ENCODE measurements at regions not wholly inside any gene's neighbourhood (a gene's known extent, or its start where the extent isn't known, plus 50 kb on each side); places are given as distances from the start of the nearest gene placed in this dataset.
"Not testable (repeated sequence)": the region's sequence is repeated elsewhere in the genome, so short reads cannot be mapped to it uniquely, and the experiment has no call there.

- no peaks in the 10 kb centered on the region for H3K36me3 Mint-ChIP-seq (ENCODE audit: low read depth)
- ChIA-PET CTCF (no interaction called here), POLR2A (no interaction called here)
- H3K9me3 Mint-ChIP-seq (ENCODE audit: low read depth) = peaks cover 15% of the 10 kb centered on the region
- no peaks in the 10 kb centered on the region for H3K27me3 Mint-ChIP-seq
- H3K27ac Mint-ChIP-seq = no peak overlapping the region
- ATAC-seq (no peak), DNase-seq (no peak)
- no peaks in the 10 kb centered on the region for H3K4me1 Mint-ChIP-seq
- no peak overlapping the region for H3K4me3 Mint-ChIP-seq
- intact Hi-C loops (cut with DNase I, micrococcal nuclease) = no loop called here
Observed at GRCh38 chr14:26289891-26290486, 307.8 kb downstream of the NOVA1 start.

GRCh38 chr14:26286913-26287205 lies 311.0 kb downstream of the NOVA1 start:
- Mint-ChIP-seq H3K36me3 (ENCODE audit: low read depth) (no peaks in the 10 kb centered on the region), H3K4me1 (no peaks in the 10 kb centered on the region), H3K27ac (no peak overlapping the region), H3K9me3 (ENCODE audit: low read depth) (peaks cover 8% of the 10 kb centered on the region), H3K4me3 (no peak overlapping the region), H3K27me3 (no peaks in the 10 kb centered on the region)
- ChIA-PET CTCF (interaction anchor here (0.6 kb wide), 1 partner anchor 1345 kb away, joined by 4 read pairs; no protein-coding TSS in a partner anchor), POLR2A (no interaction called here)
- DNase-seq (no peak), ATAC-seq (no peak)
- intact Hi-C loops (cut with DNase I, micrococcal nuclease) = no loop called here

GRCh38 chr14:26286081-26286912 lies 311.5 kb downstream of the NOVA1 start:
- CTCF ChIA-PET = interaction anchor here (0.6 kb wide), 1 partner anchor 1345 kb away, joined by 4 read pairs; no protein-coding TSS in a partner anchor
- POLR2A ChIA-PET = no interaction called here
- Mint-ChIP-seq H3K4me3 (no peak overlapping the region), H3K27me3 (no peaks in the 10 kb centered on the region), H3K9me3 (ENCODE audit: low read depth) (peaks cover 6% of the 10 kb centered on the region), H3K4me1 (no peaks in the 10 kb centered on the region), H3K27ac (no peak overlapping the region), H3K36me3 (ENCODE audit: low read depth) (no peaks in the 10 kb centered on the region)
- no peak for DNase-seq
- intact Hi-C loops (cut with DNase I, micrococcal nuclease) = no loop called here
- no peak for ATAC-seq

- DNase-seq = no peak
- no peak for ATAC-seq
- CTCF ChIA-PET = interaction anchor here (0.9 kb wide), 1 partner anchor 11 kb away, joined by 3 read pairs; no protein-coding TSS in a partner anchor
- no peak overlapping the region for H3K4me3 Mint-ChIP-seq
- intact Hi-C loops (cut with DNase I, micrococcal nuclease) = no loop called here
- H3K4me1 Mint-ChIP-seq = no peaks in the 10 kb centered on the region
- POLR2A ChIA-PET = no interaction called here
- no peaks in the 10 kb centered on the region for H3K27me3 Mint-ChIP-seq
- H3K9me3 Mint-ChIP-seq (ENCODE audit: low read depth) = peaks cover 10% of the 10 kb centered on the region
- no peaks in the 10 kb centered on the region for H3K36me3 Mint-ChIP-seq (ENCODE audit: low read depth)
- no peak overlapping the region for H3K27ac Mint-ChIP-seq
Observed at GRCh38 chr14:26282578-26282977, 315.3 kb downstream of the NOVA1 start.

GRCh38 chr14:26282011-26282410 lies 315.8 kb downstream of the NOVA1 start:
- POLR2A ChIA-PET = not testable (repeated sequence)

GRCh38 chr14:26281280-26281998 lies 316.4 kb downstream of the NOVA1 start:
- Mint-ChIP-seq H3K4me1 (no peaks in the 10 kb centered on the region), H3K27ac (no peak overlapping the region), H3K9me3 (ENCODE audit: low read depth) (peaks cover 10% of the 10 kb centered on the region), H3K4me3 (no peak overlapping the region), H3K36me3 (ENCODE audit: low read depth) (no peaks in the 10 kb centered on the region), H3K27me3 (no peaks in the 10 kb centered on the region)
- ChIA-PET CTCF (no interaction called here), POLR2A (no interaction called here)
- no peak for DNase-seq
- intact Hi-C loops (cut with DNase I, micrococcal nuclease) = no loop called here
- no peak for ATAC-seq

More at GRCh38 chr14:26282011-26282410, 315.8 kb downstream of the NOVA1 start:
- H3K4me3 Mint-ChIP-seq; H3K27ac Mint-ChIP-seq; H3K4me1 Mint-ChIP-seq; ATAC-seq; H3K36me3 Mint-ChIP-seq (ENCODE audit: low read depth); DNase-seq; H3K27me3 Mint-ChIP-seq; intact Hi-C loops (cut with DNase I, micrococcal nuclease); H3K9me3 Mint-ChIP-seq (ENCODE audit: low read depth): not testable (repeated sequence)
- CTCF ChIA-PET = interaction anchor here (0.9 kb wide), 1 partner anchor 11 kb away, joined by 3 read pairs; no protein-coding TSS in a partner anchor

- ATAC-seq (no peak), DNase-seq (no peak)
- intact Hi-C loops (cut with DNase I, micrococcal nuclease) = no loop called here
- ChIA-PET CTCF (no interaction called here), POLR2A (no interaction called here)
- H3K27ac Mint-ChIP-seq = no peak overlapping the region
- H3K9me3 Mint-ChIP-seq (ENCODE audit: low read depth) = peaks cover 8% of the 10 kb centered on the region
- no peaks in the 10 kb centered on the region for H3K27me3 Mint-ChIP-seq
- no peaks in the 10 kb centered on the region for H3K4me1 Mint-ChIP-seq
- no peaks in the 10 kb centered on the region for H3K36me3 Mint-ChIP-seq (ENCODE audit: low read depth)
- no peak overlapping the region for H3K4me3 Mint-ChIP-seq
Observed at GRCh38 chr14:26276757-26277156, 321.1 kb downstream of the NOVA1 start.

- ATAC-seq = no peak
- ChIA-PET POLR2A (no interaction called here), CTCF (no interaction called here)
- peaks cover 15% of the 10 kb centered on the region for H3K9me3 Mint-ChIP-seq (ENCODE audit: low read depth)
- no peak for DNase-seq
- H3K27me3 Mint-ChIP-seq = no peaks in the 10 kb centered on the region
- intact Hi-C loops (cut with DNase I, micrococcal nuclease) = no loop called here
- no peak overlapping the region for H3K4me3 Mint-ChIP-seq
- no peaks in the 10 kb centered on the region for H3K36me3 Mint-ChIP-seq (ENCODE audit: low read depth)
- no peaks in the 10 kb centered on the region for H3K4me1 Mint-ChIP-seq
- no peak overlapping the region for H3K27ac Mint-ChIP-seq
Observed at GRCh38 chr14:26265170-26265685, 332.6 kb downstream of the NOVA1 start.

- Mint-ChIP-seq H3K27me3 (no peaks in the 10 kb centered on the region), H3K4me3 (no peak overlapping the region), H3K36me3 (ENCODE audit: low read depth) (no peaks in the 10 kb centered on the region), H3K4me1 (no peaks in the 10 kb centered on the region), H3K9me3 (ENCODE audit: low read depth) (peaks cover 11% of the 10 kb centered on the region), H3K27ac (no peak overlapping the region)
- intact Hi-C loops (cut with DNase I, micrococcal nuclease) = no loop called here
- ChIA-PET CTCF (no interaction called here), POLR2A (no interaction called here)
- ATAC-seq (no peak), DNase-seq (no peak)
Observed at GRCh38 chr14:26261368-26262122, 336.3 kb downstream of the NOVA1 start.

GRCh38 chr14:26255213-26255612 lies 342.6 kb downstream of the NOVA1 start:
- ChIA-PET CTCF (no interaction called here), POLR2A (no interaction called here)
- no peaks in the 10 kb centered on the region for H3K27me3 Mint-ChIP-seq
- intact Hi-C loops (cut with DNase I, micrococcal nuclease) = no loop called here
- no peak for ATAC-seq
- H3K27ac Mint-ChIP-seq = no peak overlapping the region
- H3K4me3 Mint-ChIP-seq = no peak overlapping the region
- H3K9me3 Mint-ChIP-seq (ENCODE audit: low read depth) = peaks cover 21% of the 10 kb centered on the region
- DNase-seq = no peak
- H3K4me1 Mint-ChIP-seq = no peaks in the 10 kb centered on the region
- H3K36me3 Mint-ChIP-seq (ENCODE audit: low read depth) = no peaks in the 10 kb centered on the region

GRCh38 chr14:26252176-26252575 lies 345.7 kb downstream of the NOVA1 start:
- ChIA-PET POLR2A (no interaction called here), CTCF (no interaction called here)
- intact Hi-C loops (cut with DNase I, micrococcal nuclease) = no loop called here
- Mint-ChIP-seq H3K27ac (no peak overlapping the region), H3K9me3 (ENCODE audit: low read depth) (peaks cover 28% of the 10 kb centered on the region), H3K36me3 (ENCODE audit: low read depth) (no peaks in the 10 kb centered on the region), H3K4me1 (no peaks in the 10 kb centered on the region), H3K27me3 (no peaks in the 10 kb centered on the region), H3K4me3 (no peak overlapping the region)
- ATAC-seq = no peak
- no peak for DNase-seq

All from activated CD4-positive, alpha-beta T cell treated with anti-CD3 and anti-CD28 coated beads for 36 hours (primary cell).